ENCODE measurements at regions not wholly inside any gene's neighbourhood (a gene's known extent, or its start where the extent isn't known, plus 50 kb on each side); places are given as distances from the start of the nearest gene placed in this dataset.

DNA sequence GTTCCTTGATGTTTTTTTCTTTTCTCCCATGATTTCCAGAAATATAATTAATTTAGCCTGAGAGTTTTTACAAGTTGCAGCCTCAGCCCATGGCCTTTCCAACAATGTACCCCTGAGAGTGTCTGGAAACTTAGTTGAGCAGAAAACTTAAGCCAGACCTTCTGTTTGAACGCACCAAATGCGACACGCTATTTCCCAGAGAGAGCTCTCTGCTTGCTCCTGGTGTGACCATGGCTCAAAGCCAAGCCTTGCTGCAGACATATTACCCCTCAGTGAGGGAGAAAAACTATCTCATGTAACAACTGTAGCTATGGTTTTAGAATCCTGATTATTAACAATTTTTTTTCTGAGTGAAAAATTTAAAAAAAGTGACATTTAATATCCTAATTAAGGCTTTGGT lies 1204.5 kb upstream of the SLC10A2 start:
- intact Hi-C loops (cut with DNase I; ENCODE audit: low total_unique reads): no loop called here
- WGBS, 2 donors: 75 to 78% methylated on average over 3 of the region's 3 CpGs
- DNase-seq: no peak

DNA sequence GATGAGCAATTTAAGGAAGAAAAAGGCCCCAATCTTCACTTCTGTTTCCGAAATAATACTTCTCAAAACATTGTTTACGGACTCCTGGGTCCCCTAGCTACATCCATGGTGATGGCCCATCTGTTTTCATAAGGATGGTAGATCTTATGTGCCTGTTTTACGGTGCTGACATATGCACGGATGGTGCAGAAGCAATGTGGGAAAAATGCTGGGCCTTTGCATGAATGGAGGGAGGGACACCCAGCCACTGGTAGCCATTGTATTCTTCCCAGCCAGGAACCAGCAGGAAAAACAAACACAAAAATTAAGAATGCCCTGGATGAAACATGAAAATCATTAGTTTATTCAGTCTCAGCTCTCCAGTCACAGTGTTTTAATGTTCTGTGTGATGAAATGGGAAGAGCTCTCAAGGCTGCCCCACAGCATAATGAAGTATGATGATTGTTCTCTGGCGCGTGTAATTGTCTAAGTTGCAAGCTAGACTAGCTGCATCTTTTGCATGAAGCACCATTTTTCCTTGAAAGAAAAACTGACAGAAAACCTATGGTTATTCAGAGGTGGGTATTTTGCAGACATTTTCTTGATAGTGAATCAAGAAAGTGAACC lies 1201.1 kb upstream of the SLC10A2 start:
- Histone ChIP-seq H3K4me1 (no peaks in the 10 kb centered on the region), H3K27me3 (no peaks in the 10 kb centered on the region), H3K27ac (no peak overlapping the region), H3K9me3 (no peaks in the 10 kb centered on the region), H3K4me3 (no peak overlapping the region), H3K36me3 (ENCODE audit: low read depth, missing control alignments) (no peaks in the 10 kb centered on the region)
- DNase-seq: no peak
- 86 to 94% methylated on average over 6 of the region's 6 CpGs for WGBS, 2 donors
- TF ChIP-seq POLR2A (IDR thresholded peaks at IDR 0.05): no peak
- TF ChIP-seq, protein P1, sequence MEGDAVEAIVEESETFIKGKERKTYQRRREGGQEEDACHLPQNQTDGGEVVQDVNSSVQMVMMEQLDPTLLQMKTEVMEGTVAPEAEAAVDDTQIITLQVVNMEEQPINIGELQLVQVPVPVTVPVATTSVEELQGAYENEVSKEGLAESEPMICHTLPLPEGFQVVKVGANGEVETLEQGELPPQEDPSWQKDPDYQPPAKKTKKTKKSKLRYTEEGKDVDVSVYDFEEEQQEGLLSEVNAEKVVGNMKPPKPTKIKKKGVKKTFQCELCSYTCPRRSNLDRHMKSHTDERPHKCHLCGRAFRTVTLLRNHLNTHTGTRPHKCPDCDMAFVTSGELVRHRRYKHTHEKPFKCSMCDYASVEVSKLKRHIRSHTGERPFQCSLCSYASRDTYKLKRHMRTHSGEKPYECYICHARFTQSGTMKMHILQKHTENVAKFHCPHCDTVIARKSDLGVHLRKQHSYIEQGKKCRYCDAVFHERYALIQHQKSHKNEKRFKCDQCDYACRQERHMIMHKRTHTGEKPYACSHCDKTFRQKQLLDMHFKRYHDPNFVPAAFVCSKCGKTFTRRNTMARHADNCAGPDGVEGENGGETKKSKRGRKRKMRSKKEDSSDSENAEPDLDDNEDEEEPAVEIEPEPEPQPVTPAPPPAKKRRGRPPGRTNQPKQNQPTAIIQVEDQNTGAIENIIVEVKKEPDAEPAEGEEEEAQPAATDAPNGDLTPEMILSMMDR (IDR thresholded peaks at IDR 0.05): no peak
- intact Hi-C loops (cut with DNase I; ENCODE audit: low total_unique reads): no loop called here

More for the DNA sequence above, 1204.5 kb upstream of the SLC10A2 start:
- Histone ChIP-seq H3K27me3 (no peaks in the 10 kb centered on the region), H3K36me3 (ENCODE audit: low read depth, missing control alignments) (no peaks in the 10 kb centered on the region), H3K9me3 (no peaks in the 10 kb centered on the region), H3K4me3 (no peak overlapping the region), H3K4me1 (no peaks in the 10 kb centered on the region), H3K27ac (no peak overlapping the region)
- no peak for TF ChIP-seq POLR2A (IDR thresholded peaks at IDR 0.05)
- TF ChIP-seq, protein P1 (IDR thresholded peaks at IDR 0.05): no peak

DNA sequence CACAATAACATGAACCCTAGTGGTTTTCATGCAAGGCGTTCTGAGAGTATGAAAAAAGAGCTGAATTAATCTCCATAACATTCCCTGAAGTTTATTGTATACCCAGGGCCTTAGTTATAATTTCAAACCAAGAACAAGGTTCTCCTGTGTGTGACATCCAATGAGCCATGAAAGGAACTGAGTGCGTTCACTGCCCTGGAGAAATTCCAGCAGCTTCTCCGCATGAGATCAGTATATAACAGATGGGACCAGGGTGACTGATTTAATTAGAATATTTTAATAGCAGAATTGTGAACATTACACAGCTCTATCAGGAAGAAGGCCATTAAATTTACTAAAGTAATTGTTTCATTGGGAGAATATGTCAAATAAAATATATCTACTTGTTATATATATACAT lies 1190.5 kb upstream of the SLC10A2 start:
- H3K4me1 ChIP-seq: no peaks in the 10 kb centered on the region
- H3K27ac ChIP-seq: no peak overlapping the region
- no peaks in the 10 kb centered on the region for H3K36me3 ChIP-seq (ENCODE audit: low read depth, missing control alignments)
- DNase-seq: no peak
- H3K4me3 ChIP-seq: no peak overlapping the region
- no peaks in the 10 kb centered on the region for H3K9me3 ChIP-seq
- 80 to 84% methylated on average over 3 of the region's 3 CpGs for WGBS, 2 donors
- H3K27me3 ChIP-seq: no peaks in the 10 kb centered on the region
- no peak for TF ChIP-seq POLR2A (IDR thresholded peaks at IDR 0.05)
- TF ChIP-seq, protein P1 (IDR thresholded peaks at IDR 0.05): no peak
- intact Hi-C loops (cut with DNase I; ENCODE audit: low total_unique reads): no loop called here

DNA sequence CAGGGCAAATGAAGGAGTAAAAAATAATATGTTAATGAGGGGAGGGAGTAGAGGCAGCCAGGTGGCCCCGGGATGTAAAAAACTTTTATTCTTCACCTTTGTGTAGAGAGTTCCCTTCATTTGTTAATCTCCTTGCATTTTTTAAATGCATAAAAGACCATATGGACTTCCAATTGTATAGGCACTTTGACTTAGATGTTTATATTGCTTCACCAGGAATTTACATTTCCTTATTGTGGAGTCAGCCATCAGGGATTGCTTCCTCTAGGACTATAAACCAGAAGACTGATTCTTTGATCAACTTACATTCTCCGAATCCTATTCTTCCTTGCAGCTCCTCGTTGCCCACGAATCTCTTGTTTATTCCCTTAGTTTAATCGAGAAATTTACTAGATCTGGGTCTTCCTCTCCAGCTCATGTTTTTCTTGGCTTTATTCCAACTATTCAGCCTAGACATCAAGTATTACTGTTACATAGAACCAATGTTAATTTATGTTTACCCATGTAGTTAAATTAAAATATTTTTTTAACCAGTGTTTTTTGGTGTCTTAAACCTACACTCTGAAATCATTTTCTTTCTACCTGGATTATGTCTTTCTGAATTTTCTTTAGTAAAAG lies 1187.0 kb upstream of the SLC10A2 start:
- Histone ChIP-seq H3K4me1 (no peaks in the 10 kb centered on the region), H3K9me3 (no peaks in the 10 kb centered on the region), H3K27ac (no peak overlapping the region), H3K36me3 (ENCODE audit: low read depth, missing control alignments) (no peaks in the 10 kb centered on the region), H3K27me3 (no peaks in the 10 kb centered on the region), H3K4me3 (no peak overlapping the region)
- intact Hi-C loops (cut with DNase I; ENCODE audit: low total_unique reads): no loop called here
- WGBS, 2 donors: 33 to 41% methylated on average over 5 of the region's 5 CpGs
- TF ChIP-seq POLR2A (IDR thresholded peaks at IDR 0.05): no peak
- TF ChIP-seq, protein P1 (IDR thresholded peaks at IDR 0.05): no peak
- DNase-seq: no peak

DNA sequence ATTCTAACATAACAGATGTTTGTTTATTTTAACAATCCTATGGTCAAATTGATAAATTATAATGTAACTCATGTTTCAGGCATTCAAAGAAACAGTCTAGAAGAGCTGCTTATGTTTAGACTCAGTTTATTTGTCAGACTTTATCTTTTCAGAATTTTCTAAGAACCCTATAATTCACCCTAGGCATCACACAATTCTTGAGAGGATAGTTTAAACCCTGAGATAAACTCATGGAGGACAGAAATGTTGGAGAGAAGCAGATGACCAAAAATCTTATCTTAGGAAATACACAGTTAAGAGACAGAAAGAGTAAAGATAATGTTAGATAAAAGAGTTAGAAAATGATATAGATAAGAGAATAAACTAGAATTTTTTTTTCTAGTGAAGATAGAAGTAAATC lies 1185.7 kb upstream of the SLC10A2 start:
- no peak for TF ChIP-seq POLR2A (IDR thresholded peaks at IDR 0.05)
- TF ChIP-seq, protein P1 (IDR thresholded peaks at IDR 0.05): no peak
- no peaks in the 10 kb centered on the region for H3K27me3 ChIP-seq
- intact Hi-C loops (cut with DNase I; ENCODE audit: low total_unique reads): no loop called here
- H3K27ac ChIP-seq: no peak overlapping the region
- no peak overlapping the region for H3K4me3 ChIP-seq
- H3K9me3 ChIP-seq: no peaks in the 10 kb centered on the region
- H3K36me3 ChIP-seq (ENCODE audit: low read depth, missing control alignments): no peaks in the 10 kb centered on the region
- no peaks in the 10 kb centered on the region for H3K4me1 ChIP-seq
- DNase-seq: no peak
